Gastroesophageal sphincter (tissue), 3 donors: ENCODE measurements at regions not wholly inside any gene's neighbourhood (a gene's known extent, or its start where the extent isn't known, plus 50 kb on each side); places are given as distances from the start of the nearest gene placed in this dataset.

Experiments used
- EP300 ChIP-seq: sonication (generic); formaldehyde crosslinking; IDR thresholded peaks from one replicate; pipeline ENCODE4 v1.6.1; 2017; ENCODE audit warnings: antibody characterized with exemption, mild to moderate bottlenecking
- POLR2A ChIP-seq, 2 donors: fragments of 450-650 bp; IDR thresholded peaks; one replicate each; pipeline ENCODE4 v1.6.1; 2017; ENCODE audit warnings: antibody characterized with exemption in 2 of 2, mild to moderate bottlenecking in 2 of 2, moderate library complexity in 1 of 2
- TF ChIP-seq, protein P1 (sequence below), 4 experiments: fragments of 200-600 bp in 2 of 4; fragments of 450-650 bp in 2 of 4; sonication (generic) in 1 of 4; IDR thresholded peaks; one replicate each; pipeline ENCODE4 v1.5.1; 2017 to 2019; ENCODE audit warnings: antibody characterized with exemption in 4 of 4, mild to moderate bottlenecking in 2 of 4, moderate library complexity in 2 of 4

DNA sequence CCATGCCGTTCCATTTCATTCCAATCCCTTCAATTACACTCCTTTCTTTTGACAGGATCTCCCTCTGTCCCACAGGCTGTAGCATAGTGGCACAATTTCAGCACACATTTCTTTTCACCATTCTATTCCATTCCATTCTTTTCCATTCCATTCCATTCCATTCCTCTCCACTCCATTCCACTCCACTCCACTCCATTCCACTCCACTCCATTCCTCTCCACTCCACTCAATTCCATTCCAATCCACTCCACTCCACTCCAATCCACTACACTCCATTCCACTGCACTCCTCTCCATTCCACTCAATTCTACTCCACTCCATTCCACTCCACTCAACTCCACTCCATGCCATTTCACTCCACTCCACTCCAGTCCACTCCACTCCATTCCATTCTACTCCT is 1495.1 kb downstream of the TSPY10 start:
- TF ChIP-seq EP300 (no peak), POLR2A (IDR thresholded peaks at IDR 0.05) (no peak)
- TF ChIP-seq, protein P1, sequence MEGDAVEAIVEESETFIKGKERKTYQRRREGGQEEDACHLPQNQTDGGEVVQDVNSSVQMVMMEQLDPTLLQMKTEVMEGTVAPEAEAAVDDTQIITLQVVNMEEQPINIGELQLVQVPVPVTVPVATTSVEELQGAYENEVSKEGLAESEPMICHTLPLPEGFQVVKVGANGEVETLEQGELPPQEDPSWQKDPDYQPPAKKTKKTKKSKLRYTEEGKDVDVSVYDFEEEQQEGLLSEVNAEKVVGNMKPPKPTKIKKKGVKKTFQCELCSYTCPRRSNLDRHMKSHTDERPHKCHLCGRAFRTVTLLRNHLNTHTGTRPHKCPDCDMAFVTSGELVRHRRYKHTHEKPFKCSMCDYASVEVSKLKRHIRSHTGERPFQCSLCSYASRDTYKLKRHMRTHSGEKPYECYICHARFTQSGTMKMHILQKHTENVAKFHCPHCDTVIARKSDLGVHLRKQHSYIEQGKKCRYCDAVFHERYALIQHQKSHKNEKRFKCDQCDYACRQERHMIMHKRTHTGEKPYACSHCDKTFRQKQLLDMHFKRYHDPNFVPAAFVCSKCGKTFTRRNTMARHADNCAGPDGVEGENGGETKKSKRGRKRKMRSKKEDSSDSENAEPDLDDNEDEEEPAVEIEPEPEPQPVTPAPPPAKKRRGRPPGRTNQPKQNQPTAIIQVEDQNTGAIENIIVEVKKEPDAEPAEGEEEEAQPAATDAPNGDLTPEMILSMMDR (IDR thresholded peaks at IDR 0.05), result no peak
